ENCODE measurements at regions not wholly inside any gene's neighbourhood (a gene's known extent, or its start where the extent isn't known, plus 50 kb on each side); places are given as distances from the start of the nearest gene placed in this dataset.
A peak's percentile ranks its signal among the peaks of the same experiment; 100 is the strongest.
"Not testable (repeated sequence)": the region's sequence is repeated elsewhere in the genome, so short reads cannot be mapped to it uniquely, and the experiment has no call there.

DNA sequence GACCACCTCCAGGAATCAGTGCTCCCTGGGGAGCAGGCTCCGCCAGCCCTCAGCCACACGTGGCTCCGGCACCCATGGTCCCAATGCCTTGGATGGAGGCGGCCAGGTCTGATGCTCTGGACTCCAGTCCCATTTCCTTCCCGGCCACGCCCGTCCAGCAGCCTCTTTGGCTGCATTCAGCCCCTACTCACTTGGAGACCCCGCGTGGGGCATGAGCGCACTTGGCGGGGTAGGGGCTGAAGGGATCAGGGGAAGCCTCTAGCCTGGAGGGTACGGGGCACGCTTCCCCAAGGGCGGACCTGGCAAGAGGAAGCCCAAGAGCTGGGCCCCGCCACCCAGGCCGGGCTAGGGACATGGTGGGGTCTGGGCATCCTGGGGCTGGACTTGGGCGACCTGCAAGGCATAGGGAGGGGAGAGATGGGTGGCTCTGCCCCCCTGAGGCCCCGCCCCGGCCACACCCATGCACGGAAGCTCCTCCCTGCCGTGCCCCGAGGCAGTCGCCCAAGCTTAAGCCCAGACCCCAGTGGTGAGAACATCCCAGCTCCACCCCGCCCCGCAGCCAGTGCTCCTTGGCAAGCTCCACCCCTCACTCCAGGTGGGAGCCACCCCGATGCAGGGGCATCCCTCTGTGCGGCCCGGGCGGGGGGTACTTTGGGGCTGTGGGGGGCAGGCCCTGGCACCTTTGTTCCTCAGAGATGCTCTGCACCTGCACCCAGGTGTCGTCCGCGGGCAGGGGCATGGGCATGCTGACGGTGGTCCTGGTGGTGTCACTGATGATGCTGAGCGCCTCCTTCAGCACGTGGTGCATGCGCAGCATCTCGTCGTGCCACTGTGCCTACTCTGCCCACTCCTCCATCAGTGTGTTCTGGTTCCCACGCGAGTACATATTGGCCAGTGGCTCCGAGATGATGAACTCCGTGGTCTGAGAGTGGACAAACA is 163.5 kb downstream of the GOLGA6L4 start:
- DNase-seq: no peak
- Mint-ChIP-seq H3K36me3 (ENCODE audit: low read depth) (no peaks in the 10 kb centered on the region), H3K27ac (no peak overlapping the region), H3K4me3 (no peak overlapping the region), H3K27me3 (no peaks in the 10 kb centered on the region), H3K9me3 (peaks cover 2% of the 10 kb centered on the region), H3K4me1 (no peaks in the 10 kb centered on the region)
- ChIA-PET POLR2A (no interaction called here), CTCF (no interaction called here)

DNA sequence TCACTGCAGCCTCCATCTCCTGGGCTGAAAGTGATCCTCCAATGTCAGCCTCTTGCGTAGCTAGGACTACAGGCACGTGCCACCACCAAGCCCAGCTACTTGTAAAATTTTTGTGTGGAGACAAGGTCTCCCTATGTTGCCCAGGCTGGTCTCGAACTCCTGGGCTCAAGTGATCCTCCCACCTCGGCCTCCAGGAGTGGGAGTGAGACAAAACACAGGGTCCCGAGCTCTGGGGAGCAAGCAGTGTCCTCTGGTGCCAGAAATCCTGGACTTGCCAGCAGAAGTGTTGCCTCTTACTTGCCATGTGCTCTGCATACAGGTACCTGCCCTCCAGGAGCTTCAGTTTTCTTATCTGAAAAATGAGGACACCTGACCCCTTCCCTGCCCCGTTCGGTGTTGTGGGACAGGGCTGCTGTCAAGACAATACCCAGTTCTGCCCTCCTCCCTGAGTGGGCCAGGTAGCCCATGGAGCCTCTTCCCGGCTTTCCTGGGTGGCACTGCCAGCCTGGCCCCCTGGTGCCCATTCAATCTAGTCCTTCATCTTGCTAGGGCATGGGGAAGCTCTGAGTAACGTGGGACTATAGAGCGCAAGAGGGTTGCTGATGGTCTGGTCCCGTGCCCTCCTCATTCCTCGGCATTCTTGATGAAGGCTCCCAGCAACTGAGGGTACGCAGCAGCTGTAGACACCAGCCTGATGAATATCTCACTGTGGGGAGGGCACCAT is 164.6 kb downstream of the GOLGA6L4 start:
- Mint-ChIP-seq H3K27me3 (no peaks in the 10 kb centered on the region), H3K9me3 (peaks cover 2% of the 10 kb centered on the region), H3K36me3 (ENCODE audit: low read depth) (no peaks in the 10 kb centered on the region), H3K27ac (no peak overlapping the region), H3K4me1 (no peaks in the 10 kb centered on the region), H3K4me3 (no peak overlapping the region)
- POLR2A ChIA-PET: no interaction called here
- CTCF ChIA-PET: no interaction called here
- DNase-seq: no peak

DNA sequence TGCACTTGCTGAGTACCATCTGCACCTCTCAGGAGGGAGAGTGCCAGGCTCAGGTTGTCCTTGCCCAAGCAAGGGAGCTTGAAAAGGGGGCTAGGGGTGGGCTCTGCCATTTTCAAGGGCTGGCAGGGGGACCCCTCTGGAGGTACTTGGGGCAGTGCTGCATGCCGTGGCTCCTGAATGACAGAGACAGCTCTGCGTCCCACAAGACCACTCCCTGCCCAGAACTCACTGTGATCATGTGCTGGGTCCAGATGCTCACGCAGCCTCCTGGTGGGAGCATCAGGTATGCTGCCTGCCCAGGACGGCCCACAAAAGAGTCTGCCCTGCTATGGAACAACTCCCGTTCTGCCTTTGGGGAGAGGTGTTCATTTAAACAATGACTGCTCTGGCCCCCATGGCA is 165.2 kb downstream of the GOLGA6L4 start:
- no peak for DNase-seq
- Mint-ChIP-seq H3K9me3 (peaks cover 2% of the 10 kb centered on the region), H3K27me3 (no peaks in the 10 kb centered on the region), H3K4me1 (no peaks in the 10 kb centered on the region), H3K4me3 (no peak overlapping the region), H3K36me3 (ENCODE audit: low read depth) (no peaks in the 10 kb centered on the region), H3K27ac (no peak overlapping the region)
- ChIA-PET POLR2A (no interaction called here), CTCF (no interaction called here)

DNA sequence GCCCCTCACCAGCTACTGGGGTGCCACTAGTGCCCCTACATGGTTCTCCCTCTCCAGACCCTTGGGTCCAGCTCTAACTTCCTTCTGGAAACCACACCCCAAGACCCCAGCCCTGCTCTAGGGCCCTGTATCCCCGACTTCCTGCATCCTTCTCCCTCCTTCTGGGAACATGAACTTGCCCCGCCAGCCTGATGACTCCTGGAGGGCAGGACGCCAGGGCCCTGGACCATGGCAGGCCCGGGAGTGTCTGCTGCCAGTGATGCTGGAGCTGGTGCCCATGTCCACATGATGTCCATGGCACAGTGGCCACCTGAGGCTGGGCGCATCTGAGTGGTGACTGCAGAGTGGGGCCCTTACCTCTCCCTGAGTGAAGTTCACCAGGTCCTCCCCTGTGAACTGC is 165.9 kb downstream of the GOLGA6L4 start:
- H3K27me3 Mint-ChIP-seq; POLR2A ChIA-PET; CTCF ChIA-PET; H3K4me3 Mint-ChIP-seq; H3K4me1 Mint-ChIP-seq; H3K36me3 Mint-ChIP-seq (ENCODE audit: low read depth); H3K9me3 Mint-ChIP-seq; H3K27ac Mint-ChIP-seq: not testable (repeated sequence)
- DNase-seq: peak; percentile 11

DNA sequence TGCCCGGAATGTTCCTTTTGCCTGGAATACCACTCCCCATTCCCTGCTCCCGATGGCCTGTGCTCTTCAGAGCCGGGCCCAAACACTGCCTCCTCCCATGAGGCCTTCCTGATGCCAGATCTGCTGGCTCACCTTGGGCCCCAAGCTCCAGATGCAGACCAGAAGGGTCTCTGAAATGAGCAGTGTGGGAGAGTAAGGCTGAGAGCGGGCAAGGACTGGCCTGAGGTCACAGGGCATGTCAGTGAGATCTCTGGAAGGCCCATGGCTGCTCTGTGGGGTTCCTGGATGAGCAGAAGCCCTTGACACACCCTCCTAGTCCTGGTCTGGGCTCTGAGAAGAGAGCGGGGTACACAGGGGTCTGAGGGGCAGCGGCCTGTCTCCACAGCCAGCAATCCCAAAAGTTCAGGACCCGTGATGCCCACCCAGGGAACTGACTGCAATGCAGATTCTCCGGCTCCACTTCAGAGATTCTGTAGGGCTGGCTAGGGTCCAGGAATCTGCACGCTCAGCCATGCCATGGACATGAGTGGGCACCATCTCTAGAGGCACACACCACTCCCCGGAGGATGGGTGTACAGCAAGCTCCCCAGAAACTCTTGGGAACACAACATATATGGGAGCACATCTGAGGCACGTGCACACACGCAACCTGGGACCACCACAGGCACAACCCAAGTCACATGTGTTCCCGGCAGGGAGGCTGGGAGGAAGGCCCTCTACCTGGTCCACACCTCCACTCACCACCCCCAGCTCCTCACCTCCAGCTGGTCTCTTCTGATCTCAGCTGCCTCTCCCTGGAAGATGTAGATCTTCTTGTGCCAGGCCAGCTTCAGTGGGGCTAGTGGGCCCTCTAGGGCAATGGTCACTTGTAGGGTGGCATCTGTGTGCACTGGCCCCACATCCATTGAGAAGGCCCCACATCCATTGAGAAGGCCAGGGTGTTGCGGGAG is 166.6 kb downstream of the GOLGA6L4 start:
- CTCF ChIA-PET; H3K36me3 Mint-ChIP-seq (ENCODE audit: low read depth); H3K9me3 Mint-ChIP-seq; H3K27ac Mint-ChIP-seq; H3K4me3 Mint-ChIP-seq; POLR2A ChIA-PET; H3K4me1 Mint-ChIP-seq; H3K27me3 Mint-ChIP-seq: not testable (repeated sequence)
- DNase-seq: peak; percentile 11

DNA sequence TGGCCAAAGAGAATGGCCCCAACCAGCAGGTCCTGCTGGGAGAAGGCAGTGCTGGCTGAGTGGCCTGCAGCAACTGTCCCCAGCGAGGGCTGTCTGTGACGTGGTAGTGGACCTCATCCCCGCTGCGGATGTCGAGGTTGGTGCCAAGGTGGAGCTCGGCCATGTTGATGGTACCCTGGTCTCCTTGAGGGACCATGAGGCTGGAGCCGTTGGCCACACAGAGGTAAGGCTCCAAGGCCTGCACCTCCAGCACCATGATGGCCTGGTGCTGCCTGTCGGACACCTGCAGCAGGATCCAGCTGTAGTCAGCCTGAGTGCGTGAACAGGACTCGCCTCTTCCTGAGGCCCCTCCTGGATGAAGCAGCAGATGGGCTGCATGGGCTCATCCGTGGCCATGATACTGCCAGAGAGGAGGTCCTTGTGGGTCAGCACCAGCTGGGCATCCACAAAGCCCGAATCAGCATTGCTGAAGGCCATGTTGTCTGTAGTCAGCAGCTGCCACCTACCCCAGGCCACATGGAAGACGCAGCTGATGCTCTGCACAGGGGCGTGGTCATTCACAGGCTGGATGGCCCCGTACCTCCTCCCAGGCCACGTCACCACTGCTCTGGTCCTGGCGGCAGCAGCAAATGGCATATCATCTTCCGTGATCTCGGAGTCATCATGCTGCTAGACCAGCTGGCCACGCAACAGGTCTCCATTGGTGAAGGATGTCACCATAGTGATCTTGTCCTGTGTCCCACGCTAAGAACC is 167.5 kb downstream of the GOLGA6L4 start:
- Mint-ChIP-seq H3K9me3 (peaks cover 2% of the 10 kb centered on the region), H3K36me3 (ENCODE audit: low read depth) (no peaks in the 10 kb centered on the region), H3K4me1 (no peaks in the 10 kb centered on the region), H3K27me3 (no peaks in the 10 kb centered on the region), H3K27ac (no peak overlapping the region), H3K4me3 (no peak overlapping the region)
- ChIA-PET CTCF (no interaction called here), POLR2A (no interaction called here)
- peak; percentile 14 for DNase-seq

DNA sequence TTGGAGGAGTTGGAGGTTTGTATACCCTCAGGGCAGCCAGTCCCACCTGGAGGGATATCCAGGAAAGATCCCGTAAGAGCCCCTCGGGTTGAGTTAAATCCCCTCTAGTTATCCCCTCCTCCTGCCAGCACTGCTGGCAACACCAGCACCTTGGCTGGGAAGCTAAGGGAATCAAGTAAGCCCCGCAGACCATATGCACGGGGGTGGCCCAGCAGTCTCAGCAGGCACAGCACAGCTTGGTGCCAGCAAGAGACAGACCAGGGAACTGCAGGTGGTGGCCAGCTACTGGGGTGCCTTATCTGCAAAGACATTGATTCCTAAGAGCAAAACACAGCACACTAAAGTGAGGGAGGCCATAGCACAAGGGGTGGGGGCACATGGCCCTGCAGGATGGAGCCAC is 173.8 kb downstream of the GOLGA6L4 start:
- H3K27ac Mint-ChIP-seq; H3K9me3 Mint-ChIP-seq; POLR2A ChIA-PET; H3K4me3 Mint-ChIP-seq; CTCF ChIA-PET; H3K4me1 Mint-ChIP-seq; H3K36me3 Mint-ChIP-seq (ENCODE audit: low read depth); H3K27me3 Mint-ChIP-seq; DNase-seq: not testable (repeated sequence)

DNA sequence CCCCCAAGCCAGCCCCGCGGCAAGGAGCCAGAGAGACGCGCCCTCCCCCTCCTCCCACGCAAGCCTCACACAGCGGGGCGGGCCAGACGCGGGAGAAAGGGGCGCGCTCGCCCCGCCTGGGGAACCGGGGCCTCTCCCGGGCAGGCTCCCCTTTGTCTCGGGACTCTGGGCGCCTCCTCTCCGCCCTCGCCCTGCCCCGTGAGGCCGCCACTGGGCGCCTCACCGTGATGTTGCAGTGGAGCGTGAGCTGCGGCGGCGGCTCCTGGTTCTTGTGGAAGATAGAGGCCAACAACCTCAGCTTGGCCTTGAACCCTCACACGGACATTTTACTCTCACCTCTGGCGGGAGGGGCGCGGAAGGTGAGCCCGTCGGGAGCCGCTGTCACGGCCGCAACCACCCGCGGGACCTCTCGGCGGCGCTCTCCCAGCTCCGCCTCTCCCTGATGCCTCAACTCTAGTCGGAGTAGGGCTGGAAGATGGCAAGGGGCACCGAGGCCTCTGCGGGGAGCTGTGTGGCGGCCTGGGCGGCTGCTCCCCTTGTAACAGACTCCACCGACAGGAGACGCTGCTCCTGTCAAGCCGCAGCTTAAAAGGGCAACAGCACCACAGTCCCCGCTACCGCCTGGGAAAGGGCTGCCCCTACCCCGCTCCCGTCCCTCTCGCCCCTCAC is 179.2 kb upstream of the ZSCAN2 start:
- CTCF ChIA-PET; H3K27me3 Mint-ChIP-seq; H3K4me3 Mint-ChIP-seq; POLR2A ChIA-PET; H3K9me3 Mint-ChIP-seq; H3K36me3 Mint-ChIP-seq (ENCODE audit: low read depth); H3K4me1 Mint-ChIP-seq; H3K27ac Mint-ChIP-seq; DNase-seq: not testable (repeated sequence)

DNA sequence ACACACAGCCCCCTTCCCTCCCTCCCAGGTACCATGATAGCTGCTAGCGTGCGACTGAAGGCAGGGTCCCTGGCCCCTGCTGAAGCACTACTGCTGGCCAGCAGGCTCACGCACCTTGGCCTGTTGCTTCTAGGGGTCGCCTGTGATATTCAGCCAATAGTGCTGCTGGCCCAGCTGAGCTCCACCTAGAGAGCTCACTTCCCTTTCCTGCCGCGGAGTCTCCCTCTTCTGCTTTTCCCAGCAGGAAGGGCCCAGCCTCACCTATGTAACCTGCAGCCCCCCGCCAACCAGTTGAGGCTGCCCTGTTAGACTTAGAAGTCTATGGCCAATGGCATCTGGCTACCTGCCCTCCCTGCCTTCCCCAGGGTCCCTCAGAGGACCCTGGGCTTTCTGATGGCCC is 175.5 kb upstream of the ZSCAN2 start:
- CTCF ChIA-PET; H3K4me1 Mint-ChIP-seq; H3K9me3 Mint-ChIP-seq; DNase-seq; H3K27ac Mint-ChIP-seq; H3K4me3 Mint-ChIP-seq; POLR2A ChIA-PET; H3K27me3 Mint-ChIP-seq; H3K36me3 Mint-ChIP-seq (ENCODE audit: low read depth): not testable (repeated sequence)

DNA sequence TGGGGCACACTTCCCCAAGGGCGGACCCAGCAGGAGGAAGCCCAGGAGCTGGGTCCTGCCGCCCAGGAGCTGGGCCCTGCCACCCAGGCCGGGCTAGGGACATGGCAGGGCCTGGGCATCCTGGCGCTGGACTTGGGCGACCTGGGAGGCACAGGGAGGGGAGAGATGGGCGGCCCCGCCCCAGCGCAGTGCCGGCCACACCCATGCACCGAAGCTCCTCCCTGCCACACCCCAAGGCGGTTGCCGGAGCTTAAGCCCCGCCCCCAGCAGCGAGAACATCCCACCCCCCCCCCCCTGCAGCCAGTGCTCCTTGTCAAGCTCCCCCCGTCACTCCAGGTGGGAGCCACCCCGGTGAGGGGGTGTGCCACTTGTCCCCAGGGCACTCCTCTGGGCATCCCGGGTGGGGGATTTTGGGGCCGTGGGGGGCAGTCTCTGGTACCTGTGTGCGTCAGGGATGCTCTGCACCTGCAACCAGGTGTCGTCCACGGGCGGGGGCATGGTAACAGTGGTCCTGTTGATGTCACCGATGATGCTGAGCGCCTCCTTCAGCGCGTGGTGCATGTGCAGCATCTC is 127.4 kb upstream of the ZSCAN2 start:
- CTCF ChIA-PET; H3K4me3 Mint-ChIP-seq; H3K36me3 Mint-ChIP-seq (ENCODE audit: low read depth); H3K4me1 Mint-ChIP-seq; POLR2A ChIA-PET; H3K27ac Mint-ChIP-seq; H3K9me3 Mint-ChIP-seq; H3K27me3 Mint-ChIP-seq; DNase-seq: not testable (repeated sequence)

DNA sequence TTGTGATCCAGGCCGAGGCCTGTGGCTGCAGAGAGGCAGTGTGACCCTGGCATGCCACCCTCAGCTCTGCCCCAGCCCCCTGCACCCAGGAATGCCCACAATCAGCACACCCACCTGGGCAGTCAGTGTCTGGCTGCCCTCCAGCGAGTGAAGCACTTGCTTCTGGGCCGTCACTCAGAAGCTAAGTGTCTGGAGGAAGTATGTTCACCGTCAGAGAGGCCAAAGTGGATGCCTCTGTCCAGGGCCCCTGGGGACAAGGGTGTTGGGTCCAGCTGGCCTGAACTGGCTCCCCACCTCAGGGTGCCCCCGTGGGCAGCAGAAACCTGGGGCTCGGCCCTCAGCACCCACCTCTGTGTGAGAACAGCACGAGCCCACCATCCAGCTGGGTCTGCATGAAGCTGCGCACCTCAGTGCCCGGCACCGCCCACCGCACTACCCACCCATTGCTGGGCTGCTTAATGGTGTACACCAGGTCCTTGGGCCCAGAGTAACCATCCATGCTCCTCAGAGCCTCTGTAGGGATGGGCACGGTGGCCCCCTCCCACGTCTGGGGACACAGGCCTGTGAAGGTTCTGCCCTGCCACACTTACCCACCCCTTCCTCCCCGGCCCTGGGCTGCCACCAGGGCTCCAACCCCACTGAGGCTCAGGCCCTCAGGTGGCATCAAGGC is 124.3 kb upstream of the ZSCAN2 start:
- H3K36me3 Mint-ChIP-seq (ENCODE audit: low read depth); H3K9me3 Mint-ChIP-seq; DNase-seq; H3K4me1 Mint-ChIP-seq; H3K4me3 Mint-ChIP-seq; H3K27me3 Mint-ChIP-seq; POLR2A ChIA-PET; CTCF ChIA-PET; H3K27ac Mint-ChIP-seq: not testable (repeated sequence)

DNA sequence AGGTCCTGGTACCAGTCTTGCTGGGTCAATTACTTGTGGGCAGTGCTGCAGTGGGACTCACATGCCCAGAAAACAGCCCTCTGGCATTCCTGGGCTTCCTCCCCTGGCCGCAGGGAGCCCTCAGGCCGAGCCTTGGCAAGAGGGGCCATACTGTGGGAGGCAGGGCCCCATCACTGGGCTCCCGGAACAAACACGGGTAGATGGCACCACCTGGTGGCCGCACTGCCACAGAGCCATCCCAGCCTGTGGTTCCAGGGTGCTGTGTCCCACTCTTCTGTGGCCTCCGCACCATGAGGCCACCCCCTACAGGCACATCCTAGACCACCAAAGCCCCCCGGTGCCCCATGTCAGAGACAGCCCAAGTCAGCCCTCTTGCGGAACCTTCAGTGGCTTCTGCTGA is 123.3 kb upstream of the ZSCAN2 start:
- H3K36me3 Mint-ChIP-seq (ENCODE audit: low read depth); H3K27ac Mint-ChIP-seq; CTCF ChIA-PET: not testable (repeated sequence)

More for the DNA sequence above, 123.3 kb upstream of the ZSCAN2 start:
- POLR2A ChIA-PET, H3K4me1 Mint-ChIP-seq, H3K4me3 Mint-ChIP-seq, H3K27me3 Mint-ChIP-seq, DNase-seq, H3K9me3 Mint-ChIP-seq: not testable (repeated sequence)
